GM21717 (cell line): ENCODE measurements at regions not wholly inside any gene's neighbourhood (a gene's known extent, or its start where the extent isn't known, plus 50 kb on each side); places are given as distances from the start of the nearest gene placed in this dataset.
"Not testable (repeated sequence)": the region's sequence is repeated elsewhere in the genome, so short reads cannot be mapped to it uniquely, and the experiment has no call there.

Source experiments
- ATAC-seq: cut with Tn5 transposase; IDR thresholded peaks from one replicate; pipeline ENCODE4 v1.9.1; 2021; ENCODE audit warnings: mild to moderate bottlenecking, moderate library complexity; ENCODE audit not compliant: unreplicated experiment

DNA sequence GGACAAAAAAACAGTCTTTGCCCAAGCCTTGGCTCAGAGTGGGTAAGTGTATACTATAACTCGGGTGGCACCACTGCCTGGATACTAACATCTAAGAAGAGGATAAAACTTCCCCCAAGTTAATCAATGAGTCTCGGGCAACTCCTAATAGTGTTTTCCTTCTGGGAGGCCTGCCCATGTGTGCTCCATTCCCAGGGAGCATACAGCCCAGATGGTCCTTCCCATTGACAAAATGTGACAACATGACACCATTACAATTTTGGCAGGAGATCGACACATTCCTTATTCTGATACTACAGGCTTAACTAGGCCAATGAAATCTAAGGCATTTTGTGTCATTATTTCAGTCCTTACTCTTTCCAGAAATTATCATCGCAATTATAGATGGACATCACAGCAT is 52.7 kb upstream of the CRIM1 start:
- no peak for ATAC-seq

DNA sequence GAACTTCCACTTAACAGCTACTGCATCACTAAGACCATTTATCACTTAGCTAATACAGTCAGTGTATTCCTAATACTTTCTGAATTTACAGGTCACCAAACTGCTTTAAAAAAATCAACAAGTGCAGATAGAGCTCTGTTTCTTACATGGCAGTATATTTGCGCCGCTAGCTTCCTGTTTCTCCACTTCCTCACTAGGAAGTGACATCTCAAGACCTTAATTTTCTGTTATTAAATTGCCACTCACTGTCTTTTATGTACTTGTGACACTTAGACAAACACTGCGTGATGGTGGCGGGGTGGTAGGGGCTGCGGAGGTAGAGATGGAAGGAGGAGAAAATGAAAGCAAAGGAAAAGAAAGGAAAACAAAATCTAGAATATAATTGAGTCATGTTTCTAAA is 53.7 kb upstream of the CRIM1 start:
- no peak for ATAC-seq

- ATAC-seq = peak; percentile 73
Observed at GRCh38 chr2:36300697-36301096, 54.9 kb upstream of the CRIM1 start.

DNA sequence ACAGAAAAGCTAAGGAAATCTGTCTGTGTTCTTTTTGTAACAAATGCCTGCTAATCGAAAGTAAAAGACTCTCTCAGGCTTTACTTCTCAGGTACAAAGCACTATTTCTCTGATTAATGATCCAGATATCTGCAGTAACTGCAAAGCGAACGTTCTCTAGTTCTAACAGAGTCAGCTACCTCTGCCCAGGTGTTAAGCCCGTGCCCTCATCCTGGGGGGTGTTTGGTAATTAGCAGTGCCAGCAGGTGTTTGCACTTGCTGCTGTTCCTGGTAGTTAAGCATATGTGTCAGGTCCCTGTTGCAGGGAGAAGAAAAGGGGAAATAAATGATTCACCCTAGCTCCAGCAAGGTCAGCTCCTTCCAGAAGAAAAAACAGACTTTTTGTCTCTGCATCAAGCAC is 58.8 kb upstream of the CRIM1 start:
- no peak for ATAC-seq

DNA sequence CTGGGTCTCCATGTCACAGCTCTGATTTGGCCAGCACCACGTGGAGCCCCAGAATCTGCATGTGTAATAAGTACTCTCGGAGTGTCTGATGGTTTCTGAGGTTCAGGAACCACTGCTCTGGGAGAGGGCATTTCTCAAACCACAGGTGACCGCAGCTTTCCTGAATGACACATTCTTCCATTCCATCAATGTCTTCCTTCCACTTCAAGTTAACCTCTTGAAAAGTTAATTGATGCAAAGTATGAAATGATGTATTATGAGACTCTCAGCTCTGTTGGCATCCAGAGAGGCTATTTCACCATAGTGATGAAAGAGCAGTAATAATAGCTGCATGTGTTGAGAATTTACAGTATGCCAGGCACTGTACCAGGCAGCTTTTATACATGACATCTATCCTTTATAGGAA is 61.3 kb upstream of the CRIM1 start:
- ATAC-seq = no peak

- no peak for ATAC-seq
Observed at GRCh38 chr2:36290306-36290856, 65.2 kb upstream of the CRIM1 start.

DNA sequence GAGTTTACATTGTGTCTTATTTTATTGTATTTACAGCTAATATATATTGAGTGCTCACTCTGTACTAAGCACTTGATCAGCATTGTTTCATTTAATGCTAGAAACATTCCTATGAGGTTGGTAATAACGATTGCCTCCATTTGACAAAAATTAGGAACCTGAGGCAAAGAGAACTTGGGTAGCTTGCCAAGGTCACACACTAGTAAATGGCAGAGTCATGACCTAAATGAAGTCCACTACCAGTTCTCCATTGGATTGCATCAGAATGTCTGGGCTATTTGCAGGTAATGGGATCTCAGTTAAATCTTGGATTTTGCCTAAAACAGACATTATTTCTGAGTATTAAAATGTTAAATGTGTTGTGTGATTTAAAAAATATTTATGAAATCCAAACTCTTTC is 65.8 kb upstream of the CRIM1 start:
- no peak for ATAC-seq

- ATAC-seq = no peak
Observed at GRCh38 chr2:36287363-36288275, 68.0 kb upstream of the CRIM1 start.

DNA sequence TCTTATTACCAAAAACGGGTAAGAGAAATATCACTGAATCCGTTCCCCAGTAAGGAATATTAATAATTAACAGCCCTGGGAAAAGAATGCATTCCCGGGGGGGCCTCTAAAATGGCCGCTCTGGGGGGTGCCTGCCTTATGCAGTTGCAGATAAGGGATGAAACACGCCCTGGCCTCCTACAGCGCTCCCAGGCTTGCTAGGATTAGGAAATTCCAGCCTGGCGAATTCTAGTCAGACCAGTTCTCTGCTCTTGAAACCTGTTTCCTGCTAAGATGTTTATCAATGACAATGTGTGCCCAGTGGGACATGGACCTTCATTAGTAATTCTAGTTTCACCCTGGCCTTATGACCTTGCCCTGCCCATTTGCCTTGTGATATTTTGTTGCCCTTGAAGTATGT is 76.1 kb upstream of the CRIM1 start:
- ATAC-seq = not testable (repeated sequence)

- no peak for ATAC-seq
Observed at GRCh38 chr2:36277881-36278523, 77.6 kb upstream of the CRIM1 start.

GRCh38 chr2:36277146-36277808 is 78.3 kb upstream of the CRIM1 start:
- no peak for ATAC-seq

DNA sequence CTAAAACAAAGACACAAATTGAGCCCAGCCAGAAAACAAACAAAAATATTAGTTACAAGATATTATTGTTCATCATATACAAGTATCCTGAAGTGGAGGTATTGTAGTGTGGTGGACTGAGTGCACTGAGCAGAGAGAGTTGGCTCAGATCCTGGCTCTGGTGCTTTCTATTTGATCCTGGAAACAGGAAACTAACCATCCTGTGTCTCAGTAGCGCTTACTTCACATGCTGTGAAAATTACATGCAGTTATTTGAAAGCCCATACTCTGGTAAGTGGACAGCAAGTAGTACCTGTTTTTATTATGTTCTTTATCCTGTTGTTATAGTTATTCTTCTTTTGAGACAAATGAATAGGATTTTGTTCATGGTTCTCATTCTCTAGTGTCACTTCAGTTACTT is 84.3 kb upstream of the CRIM1 start:
- no peak for ATAC-seq

GRCh38 chr2:36270758-36271157 is 84.8 kb upstream of the CRIM1 start:
- no peak for ATAC-seq

DNA sequence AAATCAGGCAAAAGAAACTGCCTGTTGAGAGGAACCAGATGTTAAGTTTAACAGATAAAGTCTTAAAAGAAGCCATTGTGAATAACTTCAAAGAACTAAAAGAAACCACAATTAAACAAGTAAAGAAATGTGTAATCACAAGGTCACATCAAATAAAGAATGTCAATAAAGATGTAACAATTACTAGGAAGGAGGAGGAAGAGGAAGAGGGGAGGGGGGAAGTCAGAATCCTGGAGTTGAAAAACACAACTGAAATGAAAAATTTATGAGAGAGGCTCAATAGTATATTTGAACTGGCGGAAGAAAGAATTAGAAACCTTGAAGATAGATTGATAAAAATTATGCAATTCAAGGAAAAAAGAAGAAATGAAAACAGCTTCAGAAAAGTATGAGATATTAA is 88.4 kb upstream of the CRIM1 start:
- ATAC-seq = no peak

DNA sequence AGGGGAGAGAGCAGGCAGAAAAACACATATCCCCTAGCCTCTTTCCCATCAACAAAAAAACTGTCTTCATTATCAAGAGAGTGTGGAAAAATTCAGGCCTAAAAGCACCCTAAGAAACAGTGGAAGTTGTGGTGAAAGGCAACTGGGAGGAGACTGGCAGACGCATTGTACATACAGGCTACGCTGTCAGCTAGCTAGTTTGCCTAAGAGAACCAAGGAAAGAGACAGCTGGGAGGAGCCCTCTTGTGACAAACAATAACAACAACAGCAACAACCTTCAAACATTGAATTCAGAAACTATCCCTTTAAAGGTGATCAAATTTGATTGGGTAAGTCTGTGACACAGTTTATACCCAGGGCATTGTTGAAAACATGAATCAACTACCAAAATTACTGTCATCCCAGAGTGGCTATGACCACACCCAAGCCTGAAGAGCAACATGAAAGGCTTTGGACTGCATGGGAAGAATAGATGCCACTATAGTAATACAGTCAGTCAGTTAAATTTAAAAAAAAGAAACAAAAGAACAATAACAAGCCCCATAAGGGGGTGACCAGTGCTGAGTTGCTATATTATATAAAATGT is 88.9 kb upstream of the CRIM1 start:
- ATAC-seq = no peak

DNA sequence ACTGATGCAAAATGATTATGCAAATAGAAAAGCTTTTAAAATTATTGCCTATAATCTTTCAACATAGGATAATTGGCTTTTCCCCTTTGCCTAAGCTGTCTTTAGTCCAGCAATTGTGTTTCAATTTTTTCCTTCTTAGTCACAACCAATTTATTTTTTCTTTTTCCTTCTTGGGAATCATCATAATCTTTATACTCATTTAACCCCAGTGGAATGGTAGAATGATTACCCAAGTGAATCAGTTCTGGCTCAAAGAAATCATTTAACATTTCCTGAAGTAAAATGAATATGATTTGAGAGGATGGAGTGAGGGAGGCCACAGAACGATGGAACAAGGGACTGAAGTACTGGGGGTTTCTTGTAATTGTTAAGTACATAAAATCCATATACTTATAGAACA is 93.0 kb upstream of the CRIM1 start:
- ATAC-seq = no peak

- ATAC-seq = no peak
Observed at GRCh38 chr2:36255863-36256262, 99.7 kb upstream of the CRIM1 start.

- ATAC-seq = no peak
Observed at GRCh38 chr2:36253086-36253485, 102.5 kb upstream of the CRIM1 start.

GRCh38 chr2:36246320-36246990 is 109.1 kb upstream of the CRIM1 start:
- ATAC-seq = peak; percentile 86

DNA sequence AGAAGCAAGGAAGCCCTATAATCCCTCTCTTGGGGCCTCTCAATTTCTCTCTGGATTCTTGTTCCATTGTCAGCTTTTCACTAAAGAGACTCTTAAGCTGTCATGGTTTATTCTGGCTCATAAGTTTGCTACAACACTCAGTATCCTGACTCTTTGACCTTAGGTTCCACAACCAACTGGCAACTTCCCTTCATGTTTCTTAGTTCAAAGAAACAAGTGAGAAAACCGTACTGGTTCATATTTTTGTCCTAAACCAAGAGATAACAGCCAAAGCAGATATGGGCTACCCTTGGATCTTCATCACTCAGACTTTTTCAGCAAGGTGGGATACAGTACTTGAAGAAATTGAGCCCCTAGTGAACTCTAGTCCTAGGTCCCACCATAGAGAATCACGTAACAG is 109.9 kb upstream of the CRIM1 start:
- ATAC-seq = no peak

- no peak for ATAC-seq
Observed at GRCh38 chr2:36238106-36238505, 117.5 kb upstream of the CRIM1 start.
